Activated T-cell treated with anti-CD3 and anti-CD28 coated beads, Interleukin-2, amount 50 U/mL, for 4 hours (primary cell): ENCODE measurements at regions not wholly inside any gene's neighbourhood (a gene's known extent, or its start where the extent isn't known, plus 50 kb on each side); places are given as distances from the start of the nearest gene placed in this dataset.

Source experiments
- ATAC-seq, 2 donors: fragments of 200-7000 bp; cut with Tn5 transposase; one replicate each; pipeline ENCODE4 v1.10.0; 2021
- DNase-seq: peaks from one replicate; pipeline ENCODE4 v3.0.0-alpha.2; 2020
- H3K27me3 Mint-ChIP-seq: one replicate; pipeline ENCODE4 v1.8.0; 2021; ENCODE audit warnings: low read depth, mixed read lengths
- H3K36me3 Mint-ChIP-seq: one replicate; pipeline ENCODE4 v1.8.0; 2022; ENCODE audit warnings: mixed read lengths; ENCODE audit not compliant: insufficient read depth
- H3K4me1 Mint-ChIP-seq: one replicate; pipeline ENCODE4 v1.8.0; 2021; ENCODE audit warnings: low read depth, mixed read lengths
- H3K4me3 Mint-ChIP-seq: one replicate; pipeline ENCODE4 v1.8.0; 2021; ENCODE audit warnings: mild to moderate bottlenecking, moderate library complexity, mixed read lengths
- H3K9me3 Mint-ChIP-seq: one replicate; pipeline ENCODE4 v1.8.0; 2021; ENCODE audit warnings: mixed read lengths

- DNase-seq (no peak), ATAC-seq (no peak)
- Mint-ChIP-seq H3K36me3 (no peaks in the 10 kb centered on the region), H3K9me3 (peaks cover 7% of the 10 kb centered on the region), H3K4me3 (no peak overlapping the region), H3K4me1 (no peaks in the 10 kb centered on the region), H3K27me3 (no peaks in the 10 kb centered on the region)
Measured at GRCh38 chr5:117812861-117813260, 1175.5 kb downstream of the DTWD2 start.

- ATAC-seq (no peak), DNase-seq (no peak)
- Mint-ChIP-seq H3K27me3 (no peaks in the 10 kb centered on the region), H3K4me1 (no peaks in the 10 kb centered on the region), H3K9me3 (peaks cover 3% of the 10 kb centered on the region), H3K36me3 (no peaks in the 10 kb centered on the region), H3K4me3 (no peak overlapping the region)
Measured at GRCh38 chr5:117809251-117809650, 1179.1 kb downstream of the DTWD2 start.

- Mint-ChIP-seq H3K4me1 (no peaks in the 10 kb centered on the region), H3K9me3 (peaks cover 14% of the 10 kb centered on the region), H3K36me3 (no peaks in the 10 kb centered on the region), H3K4me3 (no peak overlapping the region), H3K27me3 (no peaks in the 10 kb centered on the region)
- DNase-seq = no peak
- ATAC-seq = no peak
Measured at GRCh38 chr5:117805058-117805457, 1183.3 kb downstream of the DTWD2 start.

- ATAC-seq (no peak), DNase-seq (no peak)
- no peak overlapping the region for H3K4me3 Mint-ChIP-seq
- H3K4me1 Mint-ChIP-seq = no peaks in the 10 kb centered on the region
- no peaks in the 10 kb centered on the region for H3K36me3 Mint-ChIP-seq
- H3K27me3 Mint-ChIP-seq = no peaks in the 10 kb centered on the region
- H3K9me3 Mint-ChIP-seq = peaks cover 11% of the 10 kb centered on the region
Measured at GRCh38 chr5:117803533-117803932, 1184.8 kb downstream of the DTWD2 start.

GRCh38 chr5:117801583-117801982 lies 1186.8 kb downstream of the DTWD2 start:
- DNase-seq (no peak), ATAC-seq (no peak)
- Mint-ChIP-seq H3K36me3 (no peaks in the 10 kb centered on the region), H3K27me3 (no peaks in the 10 kb centered on the region), H3K4me3 (no peak overlapping the region), H3K9me3 (peaks cover 14% of the 10 kb centered on the region), H3K4me1 (no peaks in the 10 kb centered on the region)

GRCh38 chr5:117800261-117800660 lies 1188.1 kb downstream of the DTWD2 start:
- ATAC-seq (no peak), DNase-seq (no peak)
- H3K4me1 Mint-ChIP-seq = no peaks in the 10 kb centered on the region
- H3K4me3 Mint-ChIP-seq = no peak overlapping the region
- H3K9me3 Mint-ChIP-seq = peaks cover 15% of the 10 kb centered on the region
- no peaks in the 10 kb centered on the region for H3K27me3 Mint-ChIP-seq
- no peaks in the 10 kb centered on the region for H3K36me3 Mint-ChIP-seq

- H3K27me3 Mint-ChIP-seq = no peaks in the 10 kb centered on the region
- DNase-seq (no peak), ATAC-seq (no peak)
- no peaks in the 10 kb centered on the region for H3K36me3 Mint-ChIP-seq
- H3K4me1 Mint-ChIP-seq = no peaks in the 10 kb centered on the region
- no peak overlapping the region for H3K4me3 Mint-ChIP-seq
- peaks cover 5% of the 10 kb centered on the region for H3K9me3 Mint-ChIP-seq
Measured at GRCh38 chr5:117794847-117795246, 1193.5 kb downstream of the DTWD2 start.

GRCh38 chr5:117793963-117794362 lies 1194.4 kb downstream of the DTWD2 start:
- Mint-ChIP-seq H3K27me3 (no peaks in the 10 kb centered on the region), H3K9me3 (peaks cover 5% of the 10 kb centered on the region), H3K36me3 (no peaks in the 10 kb centered on the region), H3K4me1 (no peaks in the 10 kb centered on the region), H3K4me3 (no peak overlapping the region)
- no peak for DNase-seq
- ATAC-seq = no peak

GRCh38 chr5:117792476-117792875 lies 1195.9 kb downstream of the DTWD2 start:
- DNase-seq = no peak
- H3K4me1 Mint-ChIP-seq = no peaks in the 10 kb centered on the region
- no peak overlapping the region for H3K4me3 Mint-ChIP-seq
- ATAC-seq = no peak
- no peaks in the 10 kb centered on the region for H3K36me3 Mint-ChIP-seq
- H3K9me3 Mint-ChIP-seq = peaks cover 5% of the 10 kb centered on the region
- no peaks in the 10 kb centered on the region for H3K27me3 Mint-ChIP-seq

- no peak overlapping the region for H3K4me3 Mint-ChIP-seq
- no peak for ATAC-seq
- no peak for DNase-seq
- no peaks in the 10 kb centered on the region for H3K4me1 Mint-ChIP-seq
- no peaks in the 10 kb centered on the region for H3K36me3 Mint-ChIP-seq
- peaks cover 7% of the 10 kb centered on the region for H3K9me3 Mint-ChIP-seq
- H3K27me3 Mint-ChIP-seq = no peaks in the 10 kb centered on the region
Measured at GRCh38 chr5:117788596-117788995, 1199.8 kb downstream of the DTWD2 start.

GRCh38 chr5:117779171-117779570 lies 1204.5 kb upstream of the SEMA6A start:
- Mint-ChIP-seq H3K4me3 (no peak overlapping the region), H3K9me3 (peaks cover 7% of the 10 kb centered on the region), H3K27me3 (no peaks in the 10 kb centered on the region), H3K36me3 (no peaks in the 10 kb centered on the region), H3K4me1 (no peaks in the 10 kb centered on the region)
- DNase-seq (no peak), ATAC-seq (no peak)

GRCh38 chr5:117776977-117777376 lies 1202.4 kb upstream of the SEMA6A start:
- H3K4me1 Mint-ChIP-seq = no peaks in the 10 kb centered on the region
- ATAC-seq (no peak), DNase-seq (no peak)
- H3K36me3 Mint-ChIP-seq = no peaks in the 10 kb centered on the region
- H3K27me3 Mint-ChIP-seq = no peaks in the 10 kb centered on the region
- peaks cover 16% of the 10 kb centered on the region for H3K9me3 Mint-ChIP-seq
- no peak overlapping the region for H3K4me3 Mint-ChIP-seq

GRCh38 chr5:117769877-117770276 lies 1195.3 kb upstream of the SEMA6A start:
- H3K9me3 Mint-ChIP-seq = peaks cover 12% of the 10 kb centered on the region
- no peak overlapping the region for H3K4me3 Mint-ChIP-seq
- no peaks in the 10 kb centered on the region for H3K4me1 Mint-ChIP-seq
- H3K36me3 Mint-ChIP-seq = no peaks in the 10 kb centered on the region
- H3K27me3 Mint-ChIP-seq = no peaks in the 10 kb centered on the region
- ATAC-seq = no peak
- no peak for DNase-seq

- H3K36me3 Mint-ChIP-seq = no peaks in the 10 kb centered on the region
- no peaks in the 10 kb centered on the region for H3K4me1 Mint-ChIP-seq
- no peak for ATAC-seq
- H3K9me3 Mint-ChIP-seq = peaks cover 4% of the 10 kb centered on the region
- H3K4me3 Mint-ChIP-seq = no peak overlapping the region
- no peak for DNase-seq
- no peaks in the 10 kb centered on the region for H3K27me3 Mint-ChIP-seq
Measured at GRCh38 chr5:117763271-117763670, 1188.6 kb upstream of the SEMA6A start.

- H3K4me1 Mint-ChIP-seq = no peaks in the 10 kb centered on the region
Measured at GRCh38 chr5:117761186-117761585, 1186.6 kb upstream of the SEMA6A start.

GRCh38 chr5:117759849-117760499 lies 1185.4 kb upstream of the SEMA6A start:
- Mint-ChIP-seq H3K27me3 (no peaks in the 10 kb centered on the region), H3K36me3 (no peaks in the 10 kb centered on the region), H3K4me3 (no peak overlapping the region), H3K4me1 (no peaks in the 10 kb centered on the region), H3K9me3 (peaks cover 4% of the 10 kb centered on the region)
- ATAC-seq (no peak), DNase-seq (no peak)

More at GRCh38 chr5:117761186-117761585, 1186.6 kb upstream of the SEMA6A start:
- ATAC-seq (no peak), DNase-seq (no peak)
- no peak overlapping the region for H3K4me3 Mint-ChIP-seq
- H3K27me3 Mint-ChIP-seq = no peaks in the 10 kb centered on the region
- peaks cover 4% of the 10 kb centered on the region for H3K9me3 Mint-ChIP-seq
- no peaks in the 10 kb centered on the region for H3K36me3 Mint-ChIP-seq
